Stimulated activated CD8-positive, alpha-beta memory T cell treated with anti-CD3 and anti-CD28 coated beads, Interleukin-15, amount 100 ng/mL, for 1 hour (primary cell): ENCODE measurements at regions not wholly inside any gene's neighbourhood (a gene's known extent, or its start where the extent isn't known, plus 50 kb on each side); places are given as distances from the start of the nearest gene placed in this dataset.

Experiments
- DNase-seq: peaks from one replicate; pipeline ENCODE4 v3.0.0-alpha.2; 2020; ENCODE audit warnings: low read depth

DNA sequence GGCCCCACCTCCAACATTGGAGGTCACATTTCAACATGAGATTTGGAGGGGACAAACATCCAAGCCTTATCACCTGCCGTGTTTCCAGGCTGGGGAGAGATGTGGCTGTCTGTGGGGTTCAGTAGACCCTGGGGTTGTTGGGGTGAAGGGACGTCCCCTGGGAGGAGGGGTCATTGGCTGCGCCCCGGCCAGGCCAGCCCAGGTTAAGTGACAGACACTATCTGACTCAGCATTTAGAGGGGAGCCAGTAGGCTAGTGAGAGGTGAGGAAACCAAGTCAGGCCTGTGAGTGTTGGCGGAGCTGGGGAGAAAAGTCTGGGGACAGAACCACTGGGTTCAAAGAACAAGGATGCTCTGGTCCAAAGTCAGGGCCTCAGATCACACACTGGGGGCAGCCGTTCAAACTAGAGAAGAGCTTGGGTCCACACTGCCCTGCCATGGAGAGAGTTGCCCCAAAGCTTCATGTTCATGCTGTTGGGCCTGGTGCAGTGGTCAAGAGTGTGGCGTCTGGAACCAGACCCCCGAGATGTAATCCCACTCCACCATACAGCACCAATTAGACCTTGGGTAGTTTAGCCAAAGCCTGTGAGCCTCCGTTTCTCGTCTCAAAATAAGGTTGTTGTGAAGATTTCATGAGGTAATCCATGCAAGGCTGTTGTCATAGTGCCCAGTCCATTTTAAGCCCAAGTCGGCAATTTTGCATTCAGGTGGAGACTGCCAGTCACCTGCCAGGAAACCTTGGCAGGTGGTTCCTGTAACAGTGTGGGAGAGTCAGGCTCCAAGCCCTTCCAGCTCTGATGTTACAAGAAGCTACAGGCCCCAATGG is 1289.6 kb downstream of the TBC1D22A start:
- DNase-seq, result no peak

GRCh38 chr22:48050836-48051235 is 1288.4 kb downstream of the TBC1D22A start:
- no peak for DNase-seq

- no peak for DNase-seq
Measured at GRCh38 chr22:48049116-48049515, 1286.7 kb downstream of the TBC1D22A start.

DNA sequence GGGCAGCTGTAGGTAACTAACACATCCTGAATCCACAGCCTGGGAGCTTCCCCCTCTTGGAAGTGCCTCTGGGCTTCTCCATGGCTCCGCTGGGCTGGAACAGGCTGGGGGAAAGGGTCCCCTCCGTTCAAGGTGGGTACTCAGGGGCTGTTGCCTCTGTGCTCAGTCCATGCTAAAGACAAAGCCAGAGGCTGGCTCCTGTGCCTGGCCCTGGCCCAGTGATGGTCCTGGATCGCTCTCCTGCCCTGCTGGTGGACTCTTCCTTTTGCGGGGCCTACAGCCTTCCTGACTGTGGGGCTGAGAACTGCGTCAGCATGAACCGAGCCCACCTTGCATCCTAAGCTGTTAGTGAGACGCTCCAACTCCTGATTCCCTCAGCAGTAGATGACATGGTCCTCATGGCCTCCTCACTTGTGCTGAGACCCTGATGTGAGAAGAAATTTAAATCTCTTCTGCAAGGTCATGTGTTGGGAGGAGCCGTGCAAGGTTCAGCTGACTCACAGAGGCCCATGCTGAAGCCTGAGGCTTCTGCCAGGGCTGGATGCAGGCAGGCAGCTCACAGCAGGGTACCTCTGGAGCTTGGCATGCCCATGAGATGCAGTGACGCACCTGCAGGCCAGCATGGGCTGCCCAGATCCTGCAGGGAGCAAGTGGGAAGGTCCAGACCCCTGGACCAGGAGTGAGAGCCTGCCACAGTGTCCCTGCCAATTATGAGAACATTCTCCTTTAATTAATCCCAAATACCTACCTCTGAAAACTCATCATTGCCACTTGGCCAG is 1285.5 kb downstream of the TBC1D22A start:
- DNase-seq, result no peak

DNA sequence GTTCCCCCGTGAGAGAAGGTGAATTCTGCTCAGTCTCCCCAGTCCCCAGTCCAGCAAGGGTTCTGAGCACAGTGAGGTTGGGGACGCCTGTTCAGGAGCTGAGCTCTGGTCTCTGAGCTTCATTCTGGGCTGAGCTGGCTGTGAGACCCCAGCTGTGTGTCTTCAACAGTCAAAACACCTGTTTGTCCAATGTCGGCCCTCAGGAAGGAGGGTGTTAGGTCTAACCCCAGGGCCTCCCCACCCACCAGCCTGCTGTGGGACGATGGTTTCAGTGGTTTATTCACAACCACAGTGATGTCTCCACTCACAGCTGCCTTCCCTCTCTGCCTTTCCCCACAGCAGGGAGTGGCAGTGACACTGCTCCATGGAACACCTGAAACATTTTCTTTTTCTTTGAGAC is 1282.9 kb downstream of the TBC1D22A start:
- no peak for DNase-seq

DNA sequence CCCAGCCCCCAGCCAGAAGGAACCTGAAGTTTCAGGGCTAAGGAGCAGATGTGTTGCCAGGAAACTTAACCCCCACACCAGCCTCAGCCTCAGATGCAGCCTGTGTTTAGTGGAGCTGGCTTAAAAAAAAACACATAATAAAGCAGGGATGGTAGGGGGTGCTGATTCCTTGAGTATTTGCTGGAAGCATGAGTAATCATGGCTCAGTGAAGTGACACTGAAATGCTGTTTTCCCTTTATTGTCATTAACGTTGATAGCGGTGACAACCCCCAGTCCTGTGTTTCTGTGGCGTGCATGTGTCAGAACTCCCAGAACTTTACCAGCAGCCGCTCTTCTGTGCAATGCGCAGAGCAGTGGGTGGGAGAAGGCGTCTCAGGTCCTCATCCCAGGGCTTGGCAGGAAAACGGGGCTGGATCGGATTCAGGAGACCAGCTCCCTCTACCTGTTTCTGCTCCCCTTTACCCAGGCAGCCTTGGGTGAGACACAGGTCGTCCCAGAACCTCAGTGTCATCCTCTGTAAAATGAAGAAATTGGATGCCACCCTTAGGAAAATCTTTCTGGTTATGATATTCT is 1282.1 kb downstream of the TBC1D22A start:
- no peak for DNase-seq

DNA sequence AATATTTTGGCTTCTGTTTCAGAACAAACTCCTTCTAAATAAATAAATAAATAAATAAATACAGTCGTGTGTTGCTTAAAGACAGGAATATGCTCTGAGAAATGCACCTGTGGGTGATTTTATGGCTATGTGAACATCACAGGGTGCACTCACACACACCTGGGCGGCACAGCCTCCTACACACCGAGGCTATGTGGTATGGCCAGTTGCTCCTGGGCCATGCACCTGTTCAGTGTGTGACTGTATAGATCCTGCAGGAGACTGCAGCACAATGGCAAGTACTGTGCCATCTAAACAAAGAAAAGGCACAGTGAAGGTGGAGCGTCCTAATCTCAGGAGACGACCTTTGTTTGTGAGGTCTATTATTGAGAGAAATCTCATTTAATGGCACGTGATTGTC is 1281.1 kb downstream of the TBC1D22A start:
- no peak for DNase-seq

GRCh38 chr22:48042621-48043395 is 1280.4 kb downstream of the TBC1D22A start:
- no peak for DNase-seq

DNA sequence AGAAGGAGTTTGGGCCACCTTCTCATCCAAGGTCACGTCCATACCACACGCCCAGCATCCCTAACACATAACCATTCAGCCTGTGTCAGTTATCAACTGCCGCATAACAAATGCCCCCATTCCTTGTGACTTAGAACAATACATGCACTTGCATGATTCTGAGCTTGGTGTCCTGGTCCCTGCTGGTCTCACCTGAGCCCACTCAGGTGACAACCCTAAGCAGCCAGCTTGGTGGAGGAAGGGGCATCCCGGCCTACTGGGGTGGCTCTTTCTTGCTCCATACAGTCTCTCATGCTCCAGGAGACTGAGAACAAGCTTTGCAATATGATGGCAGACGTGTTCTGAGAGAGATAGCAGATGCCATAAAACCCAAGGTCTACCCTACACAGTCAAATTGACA is 1276.9 kb downstream of the TBC1D22A start:
- DNase-seq, result no peak

- DNase-seq, result no peak
Measured at GRCh38 chr22:48037618-48038017, 1275.2 kb downstream of the TBC1D22A start.

- DNase-seq, result no peak
Measured at GRCh38 chr22:48035897-48036296, 1273.4 kb downstream of the TBC1D22A start.

DNA sequence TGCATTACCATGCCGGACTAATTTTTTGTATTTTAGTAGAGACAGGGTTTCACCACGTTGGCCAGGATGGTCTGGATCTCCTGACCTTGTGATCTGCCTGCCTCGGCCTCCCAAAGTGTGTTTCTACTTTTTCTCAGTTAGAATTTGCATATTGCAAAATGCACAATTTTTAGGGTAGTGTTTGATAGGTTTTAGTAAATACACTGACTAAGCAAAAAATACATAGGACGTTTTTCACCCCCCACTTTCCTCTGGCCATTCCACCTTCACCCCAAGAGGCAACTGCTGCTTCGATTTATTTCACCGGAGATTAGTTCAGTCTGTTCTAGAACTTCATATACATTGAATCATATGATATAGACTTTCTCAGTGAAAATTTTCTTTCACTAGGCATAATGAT is 1269.1 kb downstream of the TBC1D22A start:
- DNase-seq, result no peak

DNA sequence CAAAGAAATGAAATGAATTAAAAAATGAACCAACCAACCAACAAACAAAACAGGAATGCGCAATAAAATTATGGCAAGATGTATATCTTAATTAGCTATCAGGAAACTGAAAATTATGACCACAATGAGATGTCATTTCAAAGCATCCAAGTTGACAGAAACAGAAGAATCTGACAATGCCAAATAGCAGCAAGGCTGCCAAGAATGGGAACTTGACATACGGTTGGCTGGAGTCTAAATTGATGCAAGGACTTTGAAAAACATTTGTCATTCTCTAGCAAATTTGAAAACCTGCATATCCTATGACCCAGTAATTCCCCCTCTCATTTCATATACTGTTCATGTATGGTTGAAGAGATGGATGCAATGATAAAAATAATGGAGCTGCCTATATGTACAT is 1262.6 kb downstream of the TBC1D22A start:
- DNase-seq, result no peak

- DNase-seq, result no peak
Measured at GRCh38 chr22:48021991-48022401, 1259.5 kb downstream of the TBC1D22A start.

DNA sequence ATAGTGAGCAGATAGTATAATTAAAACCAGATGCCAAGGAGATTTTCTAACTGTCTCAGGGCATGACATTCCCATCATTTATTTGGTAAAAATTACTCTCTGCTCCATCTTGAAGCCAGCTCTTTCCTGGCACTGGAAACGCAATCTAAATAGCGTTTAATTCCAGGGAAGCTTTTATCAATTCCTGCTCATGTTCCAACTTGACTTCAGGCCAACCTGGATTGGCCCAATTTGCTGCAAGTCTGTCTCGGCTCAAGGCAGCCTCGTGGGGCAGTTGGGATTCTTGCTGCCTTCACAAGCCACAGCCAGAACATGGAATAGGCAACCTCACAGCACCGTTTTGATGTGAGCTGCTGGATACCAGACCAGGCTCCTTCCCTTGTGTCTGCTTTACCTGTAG is 1255.9 kb downstream of the TBC1D22A start:
- no peak for DNase-seq

DNA sequence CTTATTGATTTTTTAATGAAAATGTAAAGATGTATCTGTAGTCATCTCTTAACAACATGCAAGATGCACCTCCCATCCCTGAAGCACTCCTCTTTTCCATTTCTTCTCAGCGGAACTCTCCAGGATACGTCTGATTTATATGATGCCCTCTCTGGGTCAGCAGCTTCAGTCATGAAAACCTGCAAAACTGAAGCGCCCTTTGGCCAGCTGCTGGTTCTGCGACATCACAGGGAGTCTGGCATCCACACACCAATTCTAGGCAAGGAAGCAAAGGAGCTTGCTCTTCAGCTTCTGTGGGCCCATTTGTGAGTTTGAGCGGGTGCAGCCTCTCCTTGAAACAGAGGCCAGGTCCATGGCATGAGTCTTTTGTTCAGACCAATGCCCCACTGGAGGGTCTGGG is 1253.3 kb downstream of the TBC1D22A start:
- DNase-seq, result no peak

GRCh38 chr22:48004936-48005335 is 1242.5 kb downstream of the TBC1D22A start:
- no peak for DNase-seq

- DNase-seq, result no peak
Measured at GRCh38 chr22:48004038-48004437, 1241.6 kb downstream of the TBC1D22A start.

DNA sequence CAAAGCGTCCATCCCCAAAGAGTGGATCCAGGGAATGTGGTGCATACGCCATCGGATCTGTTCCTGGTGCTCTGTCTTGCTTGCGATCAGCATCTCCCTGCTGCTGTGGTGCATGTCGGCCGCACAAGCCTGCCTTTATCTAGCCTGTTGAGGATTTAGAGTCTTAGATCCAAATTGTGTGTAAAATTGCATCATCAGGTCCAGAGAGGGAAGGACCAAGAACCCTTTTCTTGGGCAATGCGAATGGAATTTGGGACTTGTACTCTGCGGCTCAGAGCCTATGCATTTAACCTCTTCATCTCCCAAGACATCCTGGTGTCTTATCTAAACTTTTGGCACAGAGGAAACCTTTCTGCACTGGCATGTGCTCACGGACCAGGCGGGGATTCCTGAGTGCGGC is 1238.7 kb downstream of the TBC1D22A start:
- DNase-seq, result no peak

- no peak for DNase-seq
Measured at GRCh38 chr22:47997612-47998011, 1235.2 kb downstream of the TBC1D22A start.

DNA sequence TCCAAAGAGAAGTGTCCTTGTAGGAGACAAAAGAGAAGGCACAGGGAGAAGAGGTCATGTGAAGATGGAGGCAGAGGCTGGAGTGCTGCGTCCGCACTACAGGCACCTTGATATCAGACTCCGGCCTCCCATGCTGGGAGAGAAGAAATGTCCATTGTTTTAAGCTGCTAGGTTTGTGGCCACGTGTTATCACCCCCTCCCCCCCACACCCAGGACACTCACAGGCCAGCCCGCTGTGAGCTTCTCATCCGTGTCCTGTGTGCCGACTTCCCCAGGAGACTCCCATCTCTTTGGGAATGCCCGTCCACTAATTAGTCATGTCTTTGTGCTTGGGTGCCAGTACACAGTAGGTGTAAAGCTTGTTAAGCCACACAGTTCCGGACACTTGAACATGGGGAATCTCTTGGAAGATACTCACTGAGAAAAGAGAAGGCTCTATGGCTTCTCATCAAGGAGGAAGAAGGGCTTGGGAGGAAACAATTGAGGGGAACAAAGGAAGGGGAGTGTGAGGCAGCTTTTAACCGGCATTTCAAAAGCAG is 1234.7 kb downstream of the TBC1D22A start:
- no peak for DNase-seq

- no peak for DNase-seq
Measured at GRCh38 chr22:47996446-47996857, 1234.0 kb downstream of the TBC1D22A start.
